K562 (cell line): ENCODE measurements at regions not wholly inside any gene's neighbourhood (a gene's known extent, or its start where the extent isn't known, plus 50 kb on each side); places are given as distances from the start of the nearest gene placed in this dataset.
"Not testable (repeated sequence)": the region's sequence is repeated elsewhere in the genome, so short reads cannot be mapped to it uniquely, and the experiment has no call there.

ENCODE experiments used
- ATAC-seq: fragments of 200-7000 bp; cut with Tn5 transposase; 3 replicates; pipeline ENCODE4 v1.9.1; 2020; ENCODE audit warnings: moderate library complexity
- BruUV-seq: library from RNA; stranded (reverse); fragments of 400-500 nt; replicated peaks from 2 replicates; lab custom pipeline; 2021; lab: Mats Ljungman, UMichigan
- CTCF ChIA-PET: fragments of 300-600 bp; formaldehyde crosslinking; extraction: SDS; loops from one replicate; lab custom pipeline; 2021; ENCODE audit warnings: low intra/inter-chr PET ratio; lab: Yijun Ruan, JAX
- POLR2A ChIA-PET: fragments of 300-600, 350-650 bp; sonication (Branson Sonifier 250); formaldehyde crosslinking; extraction: SDS; loops from one replicate; lab custom pipeline; 2021; ENCODE audit warnings: antibody characterized with exemption, inconsistent platforms; lab: Yijun Ruan, JAX
- DNase-seq, 4 experiments: peaks; one replicate each; pipeline versions ENCODE4 v3.0.0 to v3.0.0-alpha.2; 2011 to 2018; ENCODE audit warnings: low spot score in 3 of 4, mixed read lengths in 3 of 4; ENCODE audit errors: extremely low read depth in 1 of 4
- FAIRE-seq: peaks from 2 replicates; lab custom pipeline; 2011; peaks lifted over from hg19 to GRCh38; lab: Jason Lieb, UNC
- H2AFZ ChIP-seq: 2 replicates; pipeline ENCODE4 v1.6.0; 2011; ENCODE audit warnings: low read depth, low read length, control low read depth, inconsistent platforms
- H3K27ac ChIP-seq: fragments of 200-600 bp; 3 replicates; pipeline ENCODE4 v1.8.0; 2011; ENCODE audit warnings: low read depth, mild to moderate bottlenecking, control low read depth, inconsistent platforms, low read length, moderate library complexity, mixed read lengths; ENCODE audit errors: extremely low read depth
- H3K27me3 ChIP-seq, 2 experiments: fragments of 300-600 bp in 1 of 2; 2 replicates in 1 of 2; 3 replicates in 1 of 2; pipeline versions ENCODE4 v1.6.0 to v1.8.0; 2011; ENCODE audit warnings: inconsistent platforms in 2 of 2, low read length in 2 of 2, mild to moderate bottlenecking in 1 of 2, mixed read lengths in 1 of 2, moderate library complexity in 1 of 2; ENCODE audit not compliant: control insufficient read depth in 2 of 2, insufficient read depth in 2 of 2
- H3K36me3 ChIP-seq: fragments of 300-600 bp; 3 replicates; pipeline ENCODE4 v1.8.0; 2011; ENCODE audit warnings: mild to moderate bottlenecking, low read length, inconsistent platforms; ENCODE audit not compliant: control insufficient read depth, insufficient read depth
- H3K4me1 ChIP-seq, 2 experiments: fragments of 200-600 bp in 1 of 2; replicated peaks in 1 of 2; 2 replicates in 1 of 2; 3 replicates in 1 of 2; pipeline versions ENCODE4 v1.5.1 to v1.8.0; 2011; ENCODE audit warnings: inconsistent platforms in 2 of 2, low read length in 2 of 2, mild to moderate bottlenecking in 1 of 2, mixed read lengths in 1 of 2, moderate library complexity in 1 of 2; ENCODE audit not compliant: control insufficient read depth in 2 of 2, insufficient read depth in 2 of 2
- H3K4me2 ChIP-seq: 2 replicates; pipeline ENCODE4 v1.6.1; 2011; ENCODE audit warnings: low read length, control low read depth, inconsistent platforms, mixed read lengths; ENCODE audit not compliant: insufficient read depth
- H3K4me3 ChIP-seq: fragments of 200-600 bp; sonication (generic), shearing (Covaris generic); 2 replicates; pipeline ENCODE4 v1.5.1; 2016; ENCODE audit warnings: control low read depth, inconsistent platforms
- H3K79me2 ChIP-seq: fragments of 200-600 bp; 3 replicates; pipeline ENCODE4 v1.8.0; 2011; ENCODE audit warnings: low read length, inconsistent platforms; ENCODE audit not compliant: control insufficient read depth, insufficient read depth
- H3K9ac ChIP-seq, 2 experiments: 2 replicates each; pipeline versions ENCODE4 v1.6.0 to v1.6.1; 2011; ENCODE audit warnings: low read depth in 2 of 2, low read length in 2 of 2, control low read depth in 1 of 2, inconsistent platforms in 1 of 2, mild to moderate bottlenecking in 1 of 2, mixed read lengths in 1 of 2; ENCODE audit not compliant: insufficient read depth in 1 of 2
- H3K9me1 ChIP-seq: one replicate; pipeline ENCODE4 v1.6.0; 2011; ENCODE audit warnings: inconsistent platforms, mild to moderate bottlenecking, low read length, moderate library complexity; ENCODE audit not compliant: control insufficient read depth, insufficient read depth
- H3K9me3 ChIP-seq: replicated peaks from 2 replicates; pipeline ENCODE4 v1.5.1; 2011; ENCODE audit warnings: low read depth, low read length, inconsistent platforms; ENCODE audit not compliant: control insufficient read depth, insufficient read depth
- H4K20me1 ChIP-seq: replicated peaks from 2 replicates; pipeline ENCODE4 v1.6.1; 2011; ENCODE audit warnings: low read length, inconsistent platforms, mixed read lengths; ENCODE audit not compliant: control insufficient read depth, insufficient read depth
- ASH1L ChIP-seq: fragments of 450-650 bp; IDR thresholded peaks from 2 replicates; pipeline ENCODE4 v1.6.1; 2018; ENCODE audit warnings: borderline replicate concordance, mild to moderate bottlenecking, low read depth; ENCODE audit not compliant: partially characterized antibody
- CCAR2 ChIP-seq: fragments of 200-400 bp; formaldehyde crosslinking; IDR thresholded peaks from 2 replicates; pipeline ENCODE4 v1.6.1; 2017; ENCODE audit warnings: mild to moderate bottlenecking, low read depth, low read length
- ETV5 ChIP-seq: sonication (generic); formaldehyde crosslinking; IDR thresholded peaks from 2 replicates; pipeline ENCODE4 v1.4.0; 2020; ENCODE audit warnings: low read depth, mild to moderate bottlenecking, missing genetic modification reagents
- GTF2E2 ChIP-seq: fragments of 200-800 bp; sonication (Bioruptor generic); IDR thresholded peaks from 2 replicates; pipeline ENCODE4 v1.6.1; 2016; ENCODE audit warnings: missing genetic modification characterization, missing compliant biosample characterization
- POLR2B ChIP-seq: fragments of 450-650 bp; IDR thresholded peaks from 2 replicates; pipeline ENCODE4 v1.6.1; 2018; ENCODE audit warnings: low read depth; ENCODE audit not compliant: partially characterized antibody
- RBM39 ChIP-seq: fragments of 200-400 bp; formaldehyde crosslinking; optimal IDR thresholded peaks from 2 replicates; pipeline ENCODE3; 2018; ENCODE audit warnings: low read depth, low read length
- ZFPM2 ChIP-seq: fragments of 250-450 bp; sonication (Bioruptor Pico); IDR thresholded peaks from 2 replicates; pipeline ENCODE4 v1.5.1; 2022; ENCODE audit warnings: mild to moderate bottlenecking
- ZNF316 ChIP-seq: fragments of 450-650 bp; IDR thresholded peaks from 2 replicates; pipeline ENCODE4 v1.6.1; 2016
- ZNF740 ChIP-seq, 3 experiments: fragments of 200-800 bp in 1 of 3; sonication (Bioruptor generic) in 1 of 3; sonication (generic) in 1 of 3; formaldehyde crosslinking in 1 of 3; IDR thresholded peaks; 2 replicates each; pipeline versions ENCODE4 v1.6.1 to v1.8.0; 2016 to 2022; ENCODE audit warnings: mild to moderate bottlenecking in 2 of 3, missing compliant biosample characterization in 2 of 3, missing genetic modification characterization in 2 of 3, missing genetic modification reagents in 1 of 3
- ZNF766 ChIP-seq: fragments of 200-800 bp; sonication (Bioruptor generic); conservative IDR thresholded peaks from 2 replicates; pipeline ENCODE4 v1.6.1; 2016; ENCODE audit warnings: missing genetic modification characterization, missing compliant biosample characterization
- WGBS: fragments of 100-300 bp; shearing (Covaris generic); methylation state at CpG from one replicate; pipeline ENCODE4 v1.1.6; 2016; ENCODE audit warnings: low coverage, mixed read lengths; ENCODE audit not compliant: insufficient coverage; ENCODE audit errors: missing lambda C conversion rate; 5-methylcytosine and 5-hydroxymethylcytosine counted together
- in situ Hi-C: fragments of 300-500 bp; cut with MboI; formaldehyde crosslinking; loops from 4 replicates; pipeline ENCODE4 v1.15.0; 2018; ENCODE audit warnings: inconsistent platforms, mixed read lengths
- intact Hi-C: fragments of 100-400 bp; cut with micrococcal nuclease; formaldehyde crosslinking; loops from 2 replicates; pipeline ENCODE4 v1.14.2; 2022
- TF ChIP-seq, protein P1 (sequence below): sonication (generic); formaldehyde crosslinking; IDR thresholded peaks from 2 replicates; pipeline ENCODE4 v1.8.0; 2023; ENCODE audit warnings: mild to moderate bottlenecking, missing genetic modification reagents

DNA sequence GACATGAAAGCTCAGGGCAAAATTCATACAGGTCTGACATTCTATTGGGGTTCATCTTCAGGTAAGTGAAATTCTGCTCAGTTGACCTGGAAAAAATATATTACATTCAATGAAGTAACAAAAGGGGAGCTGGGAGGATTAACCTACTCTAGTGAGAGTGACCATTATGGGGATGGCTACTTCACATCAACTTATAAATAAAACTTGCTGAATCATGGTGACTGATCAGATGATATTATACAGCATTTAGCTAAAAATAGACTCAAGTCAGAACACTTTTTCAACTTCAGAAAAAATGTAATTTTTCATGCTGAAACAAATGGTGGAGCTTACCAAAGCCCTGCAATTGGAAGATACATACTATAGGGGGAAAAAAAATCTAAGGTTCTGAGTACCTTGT is 800.2 kb downstream of the FSCB start:
- H3K9ac ChIP-seq, result no peak overlapping the region
- TF ChIP-seq POLR2B (no peak), GTF2E2 (no peak), ETV5 (CRISPR knock-in tag) (no peak), ZNF766 (CRISPR knock-in tag) (no peak), ASH1L (no peak), CCAR2 (no peak), ZNF740 (CRISPR knock-in tag; IDR thresholded peaks at IDR 0.05) (no peak), ZNF740 (tag; IDR thresholded peaks at IDR 0.05) (no peak), ZNF316 (no peak), RBM39 (no peak), ZFPM2 (CRISPR knock-in tag) (no peak)
- TF ChIP-seq, protein P1, sequence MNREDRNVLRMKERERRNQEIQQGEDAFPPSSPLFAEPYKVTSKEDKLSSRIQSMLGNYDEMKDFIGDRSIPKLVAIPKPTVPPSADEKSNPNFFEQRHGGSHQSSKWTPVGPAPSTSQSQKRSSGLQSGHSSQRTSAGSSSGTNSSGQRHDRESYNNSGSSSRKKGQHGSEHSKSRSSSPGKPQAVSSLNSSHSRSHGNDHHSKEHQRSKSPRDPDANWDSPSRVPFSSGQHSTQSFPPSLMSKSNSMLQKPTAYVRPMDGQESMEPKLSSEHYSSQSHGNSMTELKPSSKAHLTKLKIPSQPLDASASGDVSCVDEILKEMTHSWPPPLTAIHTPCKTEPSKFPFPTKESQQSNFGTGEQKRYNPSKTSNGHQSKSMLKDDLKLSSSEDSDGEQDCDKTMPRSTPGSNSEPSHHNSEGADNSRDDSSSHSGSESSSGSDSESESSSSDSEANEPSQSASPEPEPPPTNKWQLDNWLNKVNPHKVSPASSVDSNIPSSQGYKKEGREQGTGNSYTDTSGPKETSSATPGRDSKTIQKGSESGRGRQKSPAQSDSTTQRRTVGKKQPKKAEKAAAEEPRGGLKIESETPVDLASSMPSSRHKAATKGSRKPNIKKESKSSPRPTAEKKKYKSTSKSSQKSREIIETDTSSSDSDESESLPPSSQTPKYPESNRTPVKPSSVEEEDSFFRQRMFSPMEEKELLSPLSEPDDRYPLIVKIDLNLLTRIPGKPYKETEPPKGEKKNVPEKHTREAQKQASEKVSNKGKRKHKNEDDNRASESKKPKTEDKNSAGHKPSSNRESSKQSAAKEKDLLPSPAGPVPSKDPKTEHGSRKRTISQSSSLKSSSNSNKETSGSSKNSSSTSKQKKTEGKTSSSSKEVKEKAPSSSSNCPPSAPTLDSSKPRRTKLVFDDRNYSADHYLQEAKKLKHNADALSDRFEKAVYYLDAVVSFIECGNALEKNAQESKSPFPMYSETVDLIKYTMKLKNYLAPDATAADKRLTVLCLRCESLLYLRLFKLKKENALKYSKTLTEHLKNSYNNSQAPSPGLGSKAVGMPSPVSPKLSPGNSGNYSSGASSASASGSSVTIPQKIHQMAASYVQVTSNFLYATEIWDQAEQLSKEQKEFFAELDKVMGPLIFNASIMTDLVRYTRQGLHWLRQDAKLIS (CRISPR knock-in tag), result no peak
- TF ChIP-seq, all 486 proteins: peak for 0
- Histone ChIP-seq H3K9me3 (no peaks in the 10 kb centered on the region), H3K27ac (no peak overlapping the region), H4K20me1 (no peaks in the 10 kb centered on the region), H3K4me3 (no peak overlapping the region), H3K79me2 (no peaks in the 10 kb centered on the region), H3K9me1 (no peaks in the 10 kb centered on the region), H2AFZ (no peak overlapping the region), H3K36me3 (no peaks in the 10 kb centered on the region), H3K4me1 (no peaks in the 10 kb centered on the region), H3K4me2 (no peak overlapping the region), H3K27me3 (no peaks in the 10 kb centered on the region)
- no peak for FAIRE-seq
- POLR2A ChIA-PET, result no interaction called here
- CTCF ChIA-PET, result no interaction called here
- ATAC-seq, result no peak
- intact Hi-C loops, result no loop called here
- no TSS peak for BruUV-seq
- in situ Hi-C loops, result no loop called here
- DNase-seq, result no peak

DNA sequence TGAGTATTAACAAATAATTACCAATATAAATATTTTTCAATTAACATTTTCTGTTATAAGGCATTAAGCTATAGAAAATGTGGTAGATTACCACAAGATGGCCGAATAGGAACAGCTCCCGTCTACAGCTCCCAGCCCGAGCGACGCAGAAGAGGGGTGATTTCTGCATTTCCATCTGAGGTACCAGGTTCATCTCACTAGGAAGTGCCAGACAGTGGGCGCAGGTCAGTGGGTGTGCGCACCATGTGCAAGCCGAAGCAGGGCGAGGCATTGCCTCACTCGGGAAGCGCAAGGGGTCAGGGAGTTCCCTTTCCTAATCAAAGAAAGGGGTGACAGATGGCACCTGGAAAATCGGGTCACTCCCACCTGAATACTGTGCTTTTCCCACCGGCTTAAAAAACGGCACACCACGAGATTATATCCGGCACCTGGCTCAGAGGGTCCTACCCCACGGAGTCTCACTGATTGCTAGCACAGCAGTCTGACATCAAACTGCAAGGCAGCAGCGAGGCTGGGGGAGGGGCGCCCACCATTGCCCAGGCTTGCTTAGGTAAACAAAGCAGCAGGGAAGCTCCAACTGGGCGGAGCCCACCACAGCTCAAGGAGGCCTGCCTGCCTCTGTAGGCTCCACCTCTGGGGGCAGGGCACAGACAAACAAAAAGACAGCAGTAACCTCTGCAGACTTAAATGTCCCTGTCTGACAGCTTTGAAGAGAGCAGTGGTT is 808.4 kb downstream of the FSCB start:
- BruUV-seq, H3K9me1 ChIP-seq, H3K79me2 ChIP-seq, H3K4me3 ChIP-seq, H3K4me1 ChIP-seq, ATAC-seq, CTCF ChIA-PET, DNase-seq, POLR2A ChIA-PET, H3K27ac ChIP-seq, H3K27me3 ChIP-seq, H2AFZ ChIP-seq, H3K9ac ChIP-seq, intact Hi-C loops, H3K36me3 ChIP-seq, H3K9me3 ChIP-seq, FAIRE-seq, in situ Hi-C loops, H4K20me1 ChIP-seq, H3K4me2 ChIP-seq: not testable (repeated sequence)
- 1% methylated on average over 12 of the region's 20 CpGs for WGBS
